Liver (tissue), 2 donors: ENCODE measurements at regions not wholly inside any gene's neighbourhood (a gene's known extent, or its start where the extent isn't known, plus 50 kb on each side); places are given as distances from the start of the nearest gene placed in this dataset.

Source experiments
- RXRA ChIP-seq, 2 donors: IDR thresholded peaks; 2 replicates each; pipeline ENCODE4 v1.6.1; 2017 to 2018; ENCODE audit warnings: antibody characterized with exemption in 2 of 2, mild to moderate bottlenecking in 1 of 2
- TF ChIP-seq, protein P1 (sequence below): IDR thresholded peaks from 2 replicates; pipeline ENCODE4 v1.6.1; 2016; ENCODE audit warnings: antibody characterized with exemption
- donor health status: healthy.

DNA sequence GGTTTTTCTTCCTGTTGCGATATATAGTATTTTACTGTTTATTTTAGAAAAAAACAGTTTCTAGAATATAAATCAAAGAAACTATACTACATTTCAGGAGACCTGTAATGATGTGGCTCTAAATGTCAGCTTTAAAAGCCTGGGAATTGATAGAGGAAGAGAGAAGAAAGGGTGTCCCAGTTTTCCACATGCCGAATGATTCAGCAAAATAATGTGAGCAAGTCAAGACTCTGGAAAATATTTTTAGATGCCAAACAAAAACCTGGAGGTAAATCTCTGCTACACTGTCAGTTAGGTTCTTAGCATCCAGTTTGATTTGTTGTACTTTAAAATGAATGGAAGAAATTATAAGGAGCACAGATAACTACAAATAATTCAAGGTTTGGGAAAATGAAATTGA lies 67.1 kb upstream of the DSG1 start:
- no peak for TF ChIP-seq RXRA (IDR thresholded peaks at IDR 0.05)
- TF ChIP-seq, protein P1, sequence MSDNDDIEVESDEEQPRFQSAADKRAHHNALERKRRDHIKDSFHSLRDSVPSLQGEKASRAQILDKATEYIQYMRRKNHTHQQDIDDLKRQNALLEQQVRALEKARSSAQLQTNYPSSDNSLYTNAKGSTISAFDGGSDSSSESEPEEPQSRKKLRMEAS, result no peak
